Kidney epithelial cell (primary cell): ENCODE measurements at regions not wholly inside any gene's neighbourhood (a gene's known extent, or its start where the extent isn't known, plus 50 kb on each side); places are given as distances from the start of the nearest gene placed in this dataset.

ENCODE experiments used
- DNase-seq: peaks from one replicate; pipeline ENCODE4 v3.0.0-alpha.2; 2010; ENCODE audit warnings: low read depth
- H3K27me3 ChIP-seq: 2 replicates; pipeline ENCODE4 v1.6.0; 2011; ENCODE audit warnings: low read length; ENCODE audit not compliant: control insufficient read depth, insufficient read depth
- H3K36me3 ChIP-seq: 2 replicates; pipeline ENCODE4 v1.5.1; 2011; ENCODE audit warnings: low read length; ENCODE audit not compliant: control insufficient read depth, insufficient read depth
- H3K4me3 ChIP-seq: 2 replicates; pipeline ENCODE4 v1.5.1; 2011; ENCODE audit warnings: low read depth, mild to moderate bottlenecking, control low read depth, low read length
- CTCF ChIP-seq: IDR thresholded peaks from 2 replicates; pipeline ENCODE4 v1.5.1; 2011; ENCODE audit warnings: mild to moderate bottlenecking, moderate library complexity, low read length, control low read depth, inconsistent platforms; ENCODE audit not compliant: insufficient read depth, poor library complexity, severe bottlenecking

- DNase-seq = no peak
- Histone ChIP-seq H3K27me3 (no peaks in the 10 kb centered on the region), H3K4me3 (no peak overlapping the region), H3K36me3 (no peaks in the 10 kb centered on the region)
- no peak for TF ChIP-seq CTCF
These were observed 100.0 kb upstream of the SOX1 start for GRCh38 chr13:111966933-111967332.

- H3K4me3 ChIP-seq = no peak overlapping the region
- DNase-seq = no peak
- peaks cover 3% of the 10 kb centered on the region for H3K27me3 ChIP-seq
- TF ChIP-seq CTCF = no peak
- no peaks in the 10 kb centered on the region for H3K36me3 ChIP-seq
These were observed 99.3 kb upstream of the SOX1 start for GRCh38 chr13:111967572-111968201.

GRCh38 chr13:111968336-111969010 is 98.5 kb upstream of the SOX1 start:
- Histone ChIP-seq H3K36me3 (no peaks in the 10 kb centered on the region), H3K4me3 (no peak overlapping the region), H3K27me3 (peaks cover 6% of the 10 kb centered on the region)
- no peak for TF ChIP-seq CTCF
- no peak for DNase-seq

- H3K4me3 ChIP-seq = no peak overlapping the region
- peaks cover 6% of the 10 kb centered on the region for H3K27me3 ChIP-seq
- DNase-seq = no peak
- H3K36me3 ChIP-seq = no peaks in the 10 kb centered on the region
- TF ChIP-seq CTCF = no peak
These were observed 97.3 kb upstream of the SOX1 start for GRCh38 chr13:111969551-111970135.

- Histone ChIP-seq H3K36me3 (no peaks in the 10 kb centered on the region), H3K27me3 (peaks cover 6% of the 10 kb centered on the region), H3K4me3 (no peak overlapping the region)
- DNase-seq = no peak
- TF ChIP-seq CTCF = no peak
These were observed 96.3 kb upstream of the SOX1 start for GRCh38 chr13:111970494-111971141.
